OCI-LY7 (cell line): ENCODE measurements at regions not wholly inside any gene's neighbourhood (a gene's known extent, or its start where the extent isn't known, plus 50 kb on each side); places are given as distances from the start of the nearest gene placed in this dataset.

Experiments used
- BruUV-seq: library from RNA; stranded (reverse); fragments of 400-500 nt; replicated peaks from 2 replicates; lab custom pipeline; 2021; lab: Mats Ljungman, UMichigan
- CTCF ChIA-PET: fragments of 300-600 bp; sonication (Branson Sonifier 250); formaldehyde crosslinking; loops from one replicate; lab custom pipeline; 2022; ENCODE audit warnings: antibody characterized with exemption; ENCODE audit not compliant: unreplicated experiment; lab: Charles Lee
- POLR2A ChIA-PET: fragments of 300-600 bp; sonication (Branson Sonifier 250); formaldehyde crosslinking; loops from one replicate; lab custom pipeline; 2022; ENCODE audit warnings: antibody characterized with exemption; lab: Charles Lee
- DNase-seq: peaks from one replicate; pipeline ENCODE4 v3.0.0-alpha.2; 2015; ENCODE audit warnings: low spot score
- H2AFZ ChIP-seq: fragments of 200-600 bp; sonication (generic), shearing (Covaris generic); 2 replicates; pipeline ENCODE4 v1.6.1; 2014; ENCODE audit warnings: mild to moderate bottlenecking, antibody characterized with exemption, low read length, moderate library complexity
- H3K27ac ChIP-seq: fragments of 200-600 bp; sonication (generic); 2 replicates; pipeline ENCODE4 v1.5.1; 2014; ENCODE audit warnings: mixed run types, low read depth, mild to moderate bottlenecking, moderate library complexity, low read length, inconsistent platforms; ENCODE audit not compliant: poor library complexity, severe bottlenecking
- H3K36me3 ChIP-seq: fragments of 200-600 bp; sonication (generic); 2 replicates; pipeline ENCODE4 v1.6.1; 2014; ENCODE audit warnings: mild to moderate bottlenecking, antibody characterized with exemption, low read length, moderate library complexity, mixed read lengths; ENCODE audit not compliant: insufficient read depth
- H3K4me1 ChIP-seq: fragments of 200-600 bp; sonication (generic); 2 replicates; pipeline ENCODE4 v1.5.1; 2014; ENCODE audit warnings: mild to moderate bottlenecking, low read length; ENCODE audit not compliant: insufficient read depth, poor library complexity, severe bottlenecking
- H3K4me2 ChIP-seq: fragments of 200-600 bp; sonication (generic); 2 replicates; pipeline ENCODE4 v1.6.1; 2014; ENCODE audit warnings: mild to moderate bottlenecking, low read length
- H3K4me3 ChIP-seq: fragments of 200-600 bp; sonication (generic); 2 replicates; pipeline ENCODE4 v1.5.1; 2014; ENCODE audit warnings: mild to moderate bottlenecking, low read depth, low read length; ENCODE audit not compliant: poor library complexity, severe bottlenecking
- H3K79me2 ChIP-seq: fragments of 200-600 bp; sonication (generic); 2 replicates; pipeline ENCODE4 v1.6.1; 2016; ENCODE audit warnings: low read depth, mild to moderate bottlenecking, low read length, moderate library complexity, mixed read lengths; ENCODE audit not compliant: insufficient read depth
- H3K9me2 ChIP-seq: fragments of 200-600 bp; sonication (generic); 2 replicates; pipeline ENCODE4 v1.6.1; 2016; ENCODE audit warnings: mild to moderate bottlenecking, low read length, mixed read lengths; ENCODE audit not compliant: insufficient read depth
- H3K9me3 ChIP-seq: fragments of 200-600 bp; sonication (generic); 2 replicates; pipeline ENCODE4 v1.6.1; 2014; ENCODE audit warnings: mild to moderate bottlenecking, mixed run types, low read length, mixed read lengths
- H4K20me1 ChIP-seq: fragments of 200-600 bp; sonication (generic); 2 replicates; pipeline ENCODE4 v1.6.1; 2014; ENCODE audit warnings: mild to moderate bottlenecking, antibody characterized with exemption, low read length, moderate library complexity, mixed read lengths; ENCODE audit not compliant: insufficient read depth
- EZH2phosphoT487 ChIP-seq: fragments of 200-600 bp; sonication (generic); IDR thresholded peaks from 2 replicates; pipeline ENCODE4 v1.6.1; 2018; ENCODE audit warnings: low read depth, borderline replicate concordance, mild to moderate bottlenecking, mixed run types, antibody characterized with exemption, low read length, moderate library complexity, mixed read lengths
- intact Hi-C: fragments of 100-400 bp; cut with micrococcal nuclease; formaldehyde crosslinking; loops from one replicate; pipeline ENCODE4 v1.10.0; 2022; ENCODE audit not compliant: unreplicated experiment
- TF ChIP-seq, protein P1 (sequence below): fragments of 200-600 bp; sonication (generic); conservative IDR thresholded peaks from 2 replicates; pipeline ENCODE4 v1.5.1; 2014; ENCODE audit warnings: mild to moderate bottlenecking, antibody characterized with exemption, low read length, moderate library complexity, mixed read lengths

DNA sequence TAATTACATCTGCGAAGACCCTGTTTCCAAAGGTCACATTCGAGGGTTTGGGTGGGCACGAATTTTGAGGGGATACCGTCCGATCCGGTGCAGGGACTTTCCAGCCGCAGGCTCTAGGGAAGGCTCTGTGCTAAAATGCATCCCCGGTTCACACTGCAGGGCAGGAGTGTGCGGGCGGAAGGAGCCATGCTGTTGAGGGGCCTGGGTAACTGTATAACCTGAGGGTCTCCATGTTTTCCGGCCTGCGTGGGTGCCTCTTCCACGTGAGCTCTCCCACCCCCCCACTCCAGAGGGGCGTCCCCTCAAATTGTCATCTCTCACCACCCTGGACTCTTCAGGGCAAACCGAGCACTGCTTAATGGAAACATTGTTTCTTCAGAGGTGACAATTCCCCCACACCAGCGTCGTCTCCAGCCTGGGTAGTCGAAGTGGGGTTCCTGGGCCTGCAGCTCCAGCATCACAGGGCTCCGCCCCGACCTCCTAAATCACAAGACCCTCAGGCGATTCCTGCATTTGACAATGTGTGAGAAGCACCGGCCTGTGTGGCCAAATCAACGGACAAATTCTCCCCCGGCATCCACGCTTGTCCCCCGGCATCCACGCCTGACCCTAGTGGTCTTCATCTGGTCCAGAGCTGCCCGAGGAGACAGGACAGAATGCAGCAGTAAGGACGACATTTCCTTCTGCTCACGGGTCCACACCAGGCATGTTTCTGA is 51.2 kb downstream of the FOXL3 start:
- intact Hi-C loops: no loop called here
- no peaks in the 10 kb centered on the region for H3K9me3 ChIP-seq
- no peak for TF ChIP-seq EZH2phosphoT487
- TF ChIP-seq, protein P1, sequence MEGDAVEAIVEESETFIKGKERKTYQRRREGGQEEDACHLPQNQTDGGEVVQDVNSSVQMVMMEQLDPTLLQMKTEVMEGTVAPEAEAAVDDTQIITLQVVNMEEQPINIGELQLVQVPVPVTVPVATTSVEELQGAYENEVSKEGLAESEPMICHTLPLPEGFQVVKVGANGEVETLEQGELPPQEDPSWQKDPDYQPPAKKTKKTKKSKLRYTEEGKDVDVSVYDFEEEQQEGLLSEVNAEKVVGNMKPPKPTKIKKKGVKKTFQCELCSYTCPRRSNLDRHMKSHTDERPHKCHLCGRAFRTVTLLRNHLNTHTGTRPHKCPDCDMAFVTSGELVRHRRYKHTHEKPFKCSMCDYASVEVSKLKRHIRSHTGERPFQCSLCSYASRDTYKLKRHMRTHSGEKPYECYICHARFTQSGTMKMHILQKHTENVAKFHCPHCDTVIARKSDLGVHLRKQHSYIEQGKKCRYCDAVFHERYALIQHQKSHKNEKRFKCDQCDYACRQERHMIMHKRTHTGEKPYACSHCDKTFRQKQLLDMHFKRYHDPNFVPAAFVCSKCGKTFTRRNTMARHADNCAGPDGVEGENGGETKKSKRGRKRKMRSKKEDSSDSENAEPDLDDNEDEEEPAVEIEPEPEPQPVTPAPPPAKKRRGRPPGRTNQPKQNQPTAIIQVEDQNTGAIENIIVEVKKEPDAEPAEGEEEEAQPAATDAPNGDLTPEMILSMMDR: no peak
- no peak overlapping the region for H2AFZ ChIP-seq
- ChIA-PET CTCF (no interaction called here), POLR2A (interaction anchor here (0.5 kb wide), 1 partner anchor 348 kb away, joined by 3 read pairs; no protein-coding TSS in a partner anchor)
- no peaks in the 10 kb centered on the region for H3K9me2 ChIP-seq
- H3K4me2 ChIP-seq: no peak overlapping the region
- H3K4me3 ChIP-seq: no peak overlapping the region
- no TSS peak for BruUV-seq
- DNase-seq: no peak
- no peaks in the 10 kb centered on the region for H4K20me1 ChIP-seq
- no peak overlapping the region for H3K27ac ChIP-seq
- no peaks in the 10 kb centered on the region for H3K79me2 ChIP-seq
- H3K4me1 ChIP-seq: no peaks in the 10 kb centered on the region
- no peaks in the 10 kb centered on the region for H3K36me3 ChIP-seq

DNA sequence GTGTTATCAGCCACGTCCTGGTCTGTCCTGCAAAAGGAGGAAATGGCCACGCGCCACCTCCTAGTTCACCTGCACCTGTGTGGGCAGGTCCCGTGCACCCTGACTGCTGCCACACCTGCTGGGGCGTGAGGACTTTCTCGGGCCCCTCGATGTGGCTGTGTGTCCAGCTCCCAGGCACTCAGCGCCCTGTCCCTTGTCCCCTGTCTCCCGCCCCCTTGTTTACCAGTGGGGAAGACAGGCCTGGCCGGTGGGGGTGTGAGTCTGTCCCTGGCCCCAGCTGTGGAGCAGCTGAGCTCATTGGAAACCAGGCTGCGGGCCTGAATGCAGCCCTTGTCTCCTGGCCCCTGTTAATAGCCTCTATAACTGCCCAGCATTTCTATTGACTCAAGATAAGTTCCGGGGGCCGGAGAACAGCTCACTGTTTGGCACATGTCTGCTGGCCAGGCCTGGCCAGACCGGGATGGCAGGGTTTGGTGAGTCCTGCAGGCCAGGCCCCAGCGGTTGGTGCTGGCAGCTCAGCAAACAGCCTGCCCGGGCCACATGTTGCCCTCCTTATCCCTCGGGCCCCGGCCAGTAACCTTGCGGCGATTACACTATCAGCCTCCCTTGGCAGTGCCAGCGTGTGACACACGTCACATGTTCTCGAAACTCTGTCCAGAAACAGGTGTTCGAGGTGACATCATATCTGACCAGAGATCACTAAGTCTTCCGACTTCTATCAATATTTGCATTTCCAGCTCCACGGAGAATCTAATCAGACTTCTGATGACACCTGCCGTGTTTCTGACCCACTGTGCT is 52.1 kb downstream of the FOXL3 start:
- CTCF ChIA-PET: no interaction called here
- no peak overlapping the region for H3K4me2 ChIP-seq
- TF ChIP-seq, protein P1: no peak
- TF ChIP-seq EZH2phosphoT487: no peak

More for the DNA sequence above, 52.1 kb downstream of the FOXL3 start:
- Histone ChIP-seq H3K4me3 (no peak overlapping the region), H3K9me3 (no peaks in the 10 kb centered on the region), H4K20me1 (no peaks in the 10 kb centered on the region), H3K9me2 (no peaks in the 10 kb centered on the region), H3K36me3 (no peaks in the 10 kb centered on the region), H3K27ac (no peak overlapping the region), H2AFZ (no peak overlapping the region), H3K4me1 (no peaks in the 10 kb centered on the region), H3K79me2 (no peaks in the 10 kb centered on the region)
- POLR2A ChIA-PET: interaction anchor here (0.5 kb wide), 1 partner anchor 348 kb away, joined by 3 read pairs; no protein-coding TSS in a partner anchor
- no TSS peak for BruUV-seq
- no peak for DNase-seq
- intact Hi-C loops: no loop called here
